Spinal cord (tissue), 9 donors: ENCODE measurements at regions not wholly inside any gene's neighbourhood (a gene's known extent, or its start where the extent isn't known, plus 50 kb on each side); places are given as distances from the start of the nearest gene placed in this dataset.
A peak's percentile ranks its signal among the peaks of the same experiment; 100 is the strongest.

Source experiments
- DNase-seq, 6 donors: peaks; one replicate each; pipeline versions ENCODE4 v3.0.0 to v3.0.0-alpha.2; 2013 to 2015; ENCODE audit warnings: low spot score in 6 of 6, low read depth in 4 of 6
- H3K27ac ChIP-seq: one replicate; pipeline ENCODE4 v1.5.1; 2013; ENCODE audit warnings: low read depth, low read length, control low read depth
- H3K27me3 ChIP-seq: one replicate; pipeline ENCODE4 v1.6.1; 2013; ENCODE audit warnings: low read length; ENCODE audit not compliant: control insufficient read depth, insufficient read depth
- H3K36me3 ChIP-seq: one replicate; pipeline ENCODE4 v1.6.1; 2013; ENCODE audit warnings: low read length; ENCODE audit not compliant: control insufficient read depth, insufficient read depth
- H3K4me1 ChIP-seq: one replicate; pipeline ENCODE4 v1.6.1; 2013; ENCODE audit warnings: low read length; ENCODE audit not compliant: control insufficient read depth, insufficient read depth
- H3K4me3 ChIP-seq: one replicate; pipeline ENCODE4 v1.5.1; 2013; ENCODE audit warnings: low read depth, low read length, control low read depth
- H3K9me3 ChIP-seq: one replicate; pipeline ENCODE4 v1.6.1; 2013; ENCODE audit warnings: low read length; ENCODE audit not compliant: control insufficient read depth, insufficient read depth
- WGBS: methylation state at CpG from one replicate; pipeline ENCODE4 v1.1.5; 2013; ENCODE audit warnings: missing lambda C conversion rate; ENCODE audit not compliant: insufficient coverage; 5-methylcytosine and 5-hydroxymethylcytosine counted together
- donor health status: healthy.

GRCh38 chr11:135075740-135076139, 663.7 kb upstream of the B3GAT1 start:
- DNase-seq = no peak
- 60% methylated on average over 19 of the region's 20 CpGs for WGBS
- Histone ChIP-seq H3K9me3 (no peaks in the 10 kb centered on the region), H3K36me3 (no peaks in the 10 kb centered on the region), H3K4me3 (no peak overlapping the region), H3K4me1 (no peaks in the 10 kb centered on the region), H3K27me3 (no peaks in the 10 kb centered on the region), H3K27ac (no peak overlapping the region)

- no peaks in the 10 kb centered on the region for H3K27me3 ChIP-seq
- no peaks in the 10 kb centered on the region for H3K9me3 ChIP-seq
- WGBS = 40% methylated on average over 1 of the region's 5 CpGs
- H3K36me3 ChIP-seq = no peaks in the 10 kb centered on the region
- no peak overlapping the region for H3K4me3 ChIP-seq
- peak in 2 of 6 donors; percentile 60 to 89 for DNase-seq
- H3K27ac ChIP-seq = no peak overlapping the region
- no peaks in the 10 kb centered on the region for H3K4me1 ChIP-seq
These were observed 662.5 kb upstream of the B3GAT1 start for GRCh38 chr11:135074397-135074998.

- Histone ChIP-seq H3K27ac (no peak overlapping the region), H3K4me3 (no peak overlapping the region), H3K4me1 (no peaks in the 10 kb centered on the region), H3K27me3 (no peaks in the 10 kb centered on the region), H3K36me3 (no peaks in the 10 kb centered on the region), H3K9me3 (no peaks in the 10 kb centered on the region)
- DNase-seq = no peak
- WGBS = 82% methylated on average over 5 of the region's 5 CpGs
These were observed 661.8 kb upstream of the B3GAT1 start for GRCh38 chr11:135073870-135074269.

GRCh38 chr11:135073381-135073780, 661.3 kb upstream of the B3GAT1 start:
- peak in 1 of 6 donors; percentile 82 for DNase-seq
- Histone ChIP-seq H3K4me3 (no peak overlapping the region), H3K36me3 (no peaks in the 10 kb centered on the region), H3K27me3 (no peaks in the 10 kb centered on the region), H3K9me3 (no peaks in the 10 kb centered on the region), H3K27ac (no peak overlapping the region), H3K4me1 (no peaks in the 10 kb centered on the region)
- 37% methylated on average over 7 of the region's 7 CpGs for WGBS

- DNase-seq = no peak
- no peak overlapping the region for H3K27ac ChIP-seq
- no peaks in the 10 kb centered on the region for H3K9me3 ChIP-seq
- no peak overlapping the region for H3K4me3 ChIP-seq
- no peaks in the 10 kb centered on the region for H3K36me3 ChIP-seq
- WGBS = 57% methylated on average over 3 of the region's 4 CpGs
- no peaks in the 10 kb centered on the region for H3K27me3 ChIP-seq
- H3K4me1 ChIP-seq = no peaks in the 10 kb centered on the region
These were observed 657.8 kb upstream of the B3GAT1 start for GRCh38 chr11:135069890-135070289.

- DNase-seq = no peak
- H3K4me1 ChIP-seq = no peaks in the 10 kb centered on the region
- no peak overlapping the region for H3K4me3 ChIP-seq
- no peaks in the 10 kb centered on the region for H3K36me3 ChIP-seq
- no peaks in the 10 kb centered on the region for H3K27me3 ChIP-seq
- no peaks in the 10 kb centered on the region for H3K9me3 ChIP-seq
- no peak overlapping the region for H3K27ac ChIP-seq
- 85% methylated on average over 8 of the region's 11 CpGs for whole genome bisulfite sequencing
These were observed 657.0 kb upstream of the B3GAT1 start for GRCh38 chr11:135069063-135069462.

GRCh38 chr11:135062994-135063393, 651.0 kb upstream of the B3GAT1 start:
- no peaks in the 10 kb centered on the region for H3K4me1 ChIP-seq
- 68% methylated on average over 5 of the region's 5 CpGs for WGBS
- no peaks in the 10 kb centered on the region for H3K36me3 ChIP-seq
- DNase-seq = no peak
- H3K27ac ChIP-seq = no peak overlapping the region
- no peaks in the 10 kb centered on the region for H3K27me3 ChIP-seq
- H3K9me3 ChIP-seq = peaks cover 6% of the 10 kb centered on the region
- no peak overlapping the region for H3K4me3 ChIP-seq

- H3K4me3 ChIP-seq = no peak overlapping the region
- no peaks in the 10 kb centered on the region for H3K27me3 ChIP-seq
- 60% methylated on average over 1 of the region's 2 CpGs for WGBS
- no peak for DNase-seq
- peaks cover 6% of the 10 kb centered on the region for H3K9me3 ChIP-seq
- H3K27ac ChIP-seq = no peak overlapping the region
- H3K36me3 ChIP-seq = no peaks in the 10 kb centered on the region
- H3K4me1 ChIP-seq = no peaks in the 10 kb centered on the region
These were observed 649.1 kb upstream of the B3GAT1 start for GRCh38 chr11:135061166-135061565.

- no peak overlapping the region for H3K4me3 ChIP-seq
- H3K36me3 ChIP-seq = no peaks in the 10 kb centered on the region
- DNase-seq = no peak
- peaks cover 18% of the 10 kb centered on the region for H3K4me1 ChIP-seq
- H3K9me3 ChIP-seq = no peaks in the 10 kb centered on the region
- 91% methylated on average over 9 of the region's 13 CpGs for WGBS
- no peak overlapping the region for H3K27ac ChIP-seq
- H3K27me3 ChIP-seq = no peaks in the 10 kb centered on the region
These were observed 634.9 kb upstream of the B3GAT1 start for GRCh38 chr11:135046986-135047385.

- H3K4me1 ChIP-seq = peaks cover 18% of the 10 kb centered on the region
- no CpG with 5 or more reads among the region's 8 CpGs for WGBS
- H3K9me3 ChIP-seq = no peaks in the 10 kb centered on the region
- H3K4me3 ChIP-seq = no peak overlapping the region
- DNase-seq = no peak
- H3K27me3 ChIP-seq = no peaks in the 10 kb centered on the region
- H3K27ac ChIP-seq = no peak overlapping the region
- no peaks in the 10 kb centered on the region for H3K36me3 ChIP-seq
These were observed 634.5 kb upstream of the B3GAT1 start for GRCh38 chr11:135046556-135046955.
